Suprapubic skin (tissue), 4 donors: ENCODE measurements at regions not wholly inside any gene's neighbourhood (a gene's known extent, or its start where the extent isn't known, plus 50 kb on each side); places are given as distances from the start of the nearest gene placed in this dataset.

ENCODE experiments used
- EP300 ChIP-seq: sonication (generic); formaldehyde crosslinking; IDR thresholded peaks from one replicate; pipeline ENCODE4 v1.6.1; 2017; ENCODE audit warnings: antibody characterized with exemption
- POLR2AphosphoS5 ChIP-seq, 3 donors: sonication (generic); formaldehyde crosslinking; IDR thresholded peaks; one replicate each; pipeline ENCODE4 v1.6.1; 2017; ENCODE audit warnings: antibody characterized with exemption in 3 of 3
- TF ChIP-seq, protein P1 (sequence below), 2 donors: fragments of 200-600 bp in 1 of 2; fragments of 450-650 bp in 1 of 2; sonication (generic) in 1 of 2; IDR thresholded peaks; one replicate each; pipeline ENCODE4 v1.5.1; 2016 to 2019; ENCODE audit warnings: antibody characterized with exemption in 2 of 2, mild to moderate bottlenecking in 1 of 2, moderate library complexity in 1 of 2

- no peak for TF ChIP-seq EP300
- TF ChIP-seq, protein P1, sequence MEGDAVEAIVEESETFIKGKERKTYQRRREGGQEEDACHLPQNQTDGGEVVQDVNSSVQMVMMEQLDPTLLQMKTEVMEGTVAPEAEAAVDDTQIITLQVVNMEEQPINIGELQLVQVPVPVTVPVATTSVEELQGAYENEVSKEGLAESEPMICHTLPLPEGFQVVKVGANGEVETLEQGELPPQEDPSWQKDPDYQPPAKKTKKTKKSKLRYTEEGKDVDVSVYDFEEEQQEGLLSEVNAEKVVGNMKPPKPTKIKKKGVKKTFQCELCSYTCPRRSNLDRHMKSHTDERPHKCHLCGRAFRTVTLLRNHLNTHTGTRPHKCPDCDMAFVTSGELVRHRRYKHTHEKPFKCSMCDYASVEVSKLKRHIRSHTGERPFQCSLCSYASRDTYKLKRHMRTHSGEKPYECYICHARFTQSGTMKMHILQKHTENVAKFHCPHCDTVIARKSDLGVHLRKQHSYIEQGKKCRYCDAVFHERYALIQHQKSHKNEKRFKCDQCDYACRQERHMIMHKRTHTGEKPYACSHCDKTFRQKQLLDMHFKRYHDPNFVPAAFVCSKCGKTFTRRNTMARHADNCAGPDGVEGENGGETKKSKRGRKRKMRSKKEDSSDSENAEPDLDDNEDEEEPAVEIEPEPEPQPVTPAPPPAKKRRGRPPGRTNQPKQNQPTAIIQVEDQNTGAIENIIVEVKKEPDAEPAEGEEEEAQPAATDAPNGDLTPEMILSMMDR (IDR thresholded peaks at IDR 0.05), result no peak
- no peak for TF ChIP-seq POLR2AphosphoS5 (IDR thresholded peaks at IDR 0.05)
These were observed 486.0 kb upstream of the AGTR1 start for GRCh38 chr3:148211725-148212124.
